Activated naive CD4-positive, alpha-beta T cell treated with anti-CD3 and anti-CD28 coated beads for 36 hours (primary cell): ENCODE measurements at regions not wholly inside any gene's neighbourhood (a gene's known extent, or its start where the extent isn't known, plus 50 kb on each side); places are given as distances from the start of the nearest gene placed in this dataset.

Source experiments
- CTCF ChIA-PET: fragments of 350-600 bp; sonication (Branson Sonifier 250); formaldehyde crosslinking; loops from one replicate; lab custom pipeline; 2021; ENCODE audit warnings: antibody characterized with exemption; lab: Charles Lee
- DNase-seq: peaks from one replicate; pipeline ENCODE4 v3.0.0-alpha.2; 2020
- H3K27ac Mint-ChIP-seq: one replicate; pipeline ENCODE4 v1.8.0; 2021; ENCODE audit warnings: mild to moderate bottlenecking, mixed read lengths
- H3K27me3 Mint-ChIP-seq: one replicate; pipeline ENCODE4 v1.8.0; 2021; ENCODE audit warnings: low read depth, mixed read lengths
- H3K36me3 Mint-ChIP-seq: one replicate; pipeline ENCODE4 v1.8.0; 2021; ENCODE audit warnings: low read depth, mixed read lengths
- H3K4me1 Mint-ChIP-seq: one replicate; pipeline ENCODE4 v1.8.0; 2021; ENCODE audit warnings: low read depth, mixed read lengths
- H3K4me3 Mint-ChIP-seq: one replicate; pipeline ENCODE4 v1.8.0; 2021; ENCODE audit warnings: mild to moderate bottlenecking, moderate library complexity, mixed read lengths
- H3K9me3 Mint-ChIP-seq: one replicate; pipeline ENCODE4 v1.8.0; 2021; ENCODE audit warnings: mixed read lengths
- intact Hi-C: fragments of 100-400 bp; cut with micrococcal nuclease; formaldehyde crosslinking; loops from one replicate; pipeline ENCODE4 v1.15.1; 2023

DNA sequence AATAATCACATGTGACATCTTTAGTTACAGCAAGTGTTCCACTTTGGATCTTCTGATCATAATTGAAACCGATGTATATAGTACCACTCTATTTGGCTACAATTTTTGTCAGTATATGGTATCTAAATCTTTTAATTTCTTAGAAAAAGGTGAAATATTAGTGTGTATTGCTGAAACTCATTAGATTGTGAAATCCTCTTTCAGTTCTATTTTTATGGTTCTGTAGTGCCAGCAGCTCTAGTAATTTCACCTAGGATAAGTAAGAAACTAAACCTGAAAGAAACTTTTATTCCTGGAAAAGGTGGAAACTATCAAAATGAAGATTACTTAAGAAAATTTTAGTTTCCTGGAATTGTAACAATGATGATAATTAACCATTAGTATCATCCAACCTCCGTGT, 370.9 kb downstream of the NNT start:
- Mint-ChIP-seq H3K4me1 (no peaks in the 10 kb centered on the region), H3K9me3 (peaks cover 8% of the 10 kb centered on the region), H3K4me3 (no peak overlapping the region), H3K36me3 (no peaks in the 10 kb centered on the region), H3K27me3 (no peaks in the 10 kb centered on the region), H3K27ac (no peak overlapping the region)
- intact Hi-C loops: no loop called here
- CTCF ChIA-PET: interaction anchor here (0.6 kb wide), 2 partner anchors 149 to 1518 kb away, joined by 3 read pairs; no protein-coding TSS in a partner anchor
- DNase-seq: no peak

DNA sequence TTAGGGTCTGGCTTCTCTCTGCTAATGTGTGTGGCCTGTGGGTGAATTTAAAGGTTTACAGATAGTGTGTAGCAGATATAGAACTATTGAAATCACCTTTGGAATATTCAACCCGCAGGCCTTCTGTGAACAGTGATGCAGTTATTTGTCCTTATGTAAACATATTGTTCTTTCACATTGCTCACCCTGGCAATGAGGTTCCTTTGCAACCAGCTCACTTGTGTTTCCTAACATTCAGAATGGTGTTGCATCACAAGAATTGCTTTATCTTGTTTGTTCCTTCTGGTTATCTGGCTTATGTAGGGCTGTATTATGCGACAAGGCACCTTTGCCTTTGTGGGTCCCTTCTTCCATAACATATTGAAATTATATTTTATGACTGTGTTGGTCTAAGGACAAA, 370.3 kb downstream of the NNT start:
- CTCF ChIA-PET: no interaction called here
- intact Hi-C loops: no loop called here
- no peak for DNase-seq
- no peak overlapping the region for H3K4me3 Mint-ChIP-seq
- H3K4me1 Mint-ChIP-seq: no peaks in the 10 kb centered on the region
- H3K9me3 Mint-ChIP-seq: peaks cover 7% of the 10 kb centered on the region
- no peaks in the 10 kb centered on the region for H3K27me3 Mint-ChIP-seq
- H3K36me3 Mint-ChIP-seq: no peaks in the 10 kb centered on the region
- H3K27ac Mint-ChIP-seq: no peak overlapping the region

DNA sequence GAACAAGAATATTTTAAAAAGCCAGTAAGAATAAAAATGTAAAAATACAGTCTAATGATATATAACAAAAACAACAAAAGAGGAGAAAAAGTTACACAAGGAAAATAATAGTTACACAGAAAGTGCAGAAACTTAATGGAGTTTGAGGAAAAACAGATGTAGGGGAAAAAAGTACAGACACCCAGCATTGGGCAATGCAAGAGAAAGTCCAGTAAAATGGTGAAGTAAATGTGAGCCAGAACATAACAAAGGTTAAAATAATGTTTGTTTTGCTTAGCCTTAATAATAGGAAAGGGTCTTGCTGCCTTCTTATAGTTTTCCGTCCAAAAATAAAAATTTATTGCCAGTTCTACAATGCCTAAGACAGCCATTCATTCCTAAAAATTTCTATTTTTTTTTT, 364.2 kb downstream of the NNT start:
- CTCF ChIA-PET: no interaction called here
- H3K4me3 Mint-ChIP-seq: no peak overlapping the region
- H3K27ac Mint-ChIP-seq: no peak overlapping the region
- no peaks in the 10 kb centered on the region for H3K36me3 Mint-ChIP-seq
- intact Hi-C loops: no loop called here
- no peak for DNase-seq
- no peaks in the 10 kb centered on the region for H3K27me3 Mint-ChIP-seq
- H3K4me1 Mint-ChIP-seq: no peaks in the 10 kb centered on the region
- H3K9me3 Mint-ChIP-seq: peaks cover 9% of the 10 kb centered on the region

DNA sequence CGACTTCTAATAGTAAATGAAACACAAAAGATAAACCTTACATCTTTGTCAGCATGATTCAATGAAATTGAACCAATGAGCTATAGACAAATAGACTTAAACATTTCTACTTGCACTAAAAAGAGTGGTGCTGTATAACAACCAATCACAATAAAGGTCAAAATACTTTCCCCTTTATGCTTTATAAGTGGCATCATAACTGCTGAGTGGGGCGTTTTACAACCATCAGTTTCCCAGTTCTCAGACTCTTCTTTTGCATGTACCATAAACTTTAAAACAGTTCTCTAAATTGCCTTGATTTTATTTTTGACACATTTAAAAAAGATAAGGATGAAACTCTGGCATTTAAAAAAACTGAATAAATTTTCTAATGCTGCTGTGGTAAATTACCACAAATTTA, 356.2 kb downstream of the NNT start:
- intact Hi-C loops: no loop called here
- Mint-ChIP-seq H3K4me1 (no peaks in the 10 kb centered on the region), H3K27me3 (no peaks in the 10 kb centered on the region), H3K27ac (no peak overlapping the region), H3K36me3 (no peaks in the 10 kb centered on the region), H3K9me3 (peaks cover 26% of the 10 kb centered on the region), H3K4me3 (no peak overlapping the region)
- CTCF ChIA-PET: interaction anchor here (0.6 kb wide), 1 partner anchor 121 kb away, joined by 4 read pairs; no protein-coding TSS in a partner anchor
- no peak for DNase-seq

DNA sequence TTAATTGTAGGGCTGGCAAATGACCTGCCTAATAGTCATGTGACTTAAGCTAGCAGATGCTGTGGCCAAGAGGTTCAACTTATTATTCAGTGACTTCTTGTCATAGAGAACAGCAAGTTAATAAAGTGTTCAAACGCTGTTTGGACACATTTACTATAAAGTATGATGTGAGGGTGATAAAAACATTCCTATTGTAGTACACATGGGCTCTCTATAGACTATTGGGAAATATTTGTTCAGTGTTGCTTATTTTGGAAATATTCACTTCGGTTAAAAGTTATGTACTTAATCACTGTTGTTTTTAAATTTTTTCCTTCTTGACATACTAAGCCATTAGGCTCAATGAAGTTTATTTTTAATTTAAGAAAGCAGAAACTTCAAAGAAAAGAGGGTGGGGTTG, 345.0 kb downstream of the NNT start:
- no peaks in the 10 kb centered on the region for H3K36me3 Mint-ChIP-seq
- H3K4me3 Mint-ChIP-seq: no peak overlapping the region
- intact Hi-C loops: no loop called here
- H3K9me3 Mint-ChIP-seq: peaks cover 14% of the 10 kb centered on the region
- H3K27ac Mint-ChIP-seq: no peak overlapping the region
- no peaks in the 10 kb centered on the region for H3K27me3 Mint-ChIP-seq
- H3K4me1 Mint-ChIP-seq: no peaks in the 10 kb centered on the region
- CTCF ChIA-PET: no interaction called here
- no peak for DNase-seq

DNA sequence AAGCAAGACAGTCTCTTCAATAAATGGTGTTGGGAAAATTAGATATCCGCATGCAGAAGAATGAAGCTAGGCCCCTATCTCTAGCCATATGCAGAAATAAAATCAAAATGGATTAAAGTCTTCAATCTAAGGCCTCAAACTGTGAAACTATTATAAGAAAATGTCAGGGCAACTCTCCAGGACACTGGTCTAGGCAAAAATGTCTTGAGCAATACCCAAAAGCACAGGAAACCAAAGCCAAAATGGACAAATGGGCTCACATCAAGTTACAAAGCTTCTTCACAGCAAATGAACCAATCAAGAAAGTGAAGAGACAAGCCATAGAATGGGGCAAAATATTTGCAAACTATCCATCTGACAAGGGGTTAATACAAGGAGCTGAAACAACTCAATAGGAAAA, 338.8 kb downstream of the NNT start:
- Mint-ChIP-seq H3K9me3 (peaks cover 19% of the 10 kb centered on the region), H3K36me3 (no peaks in the 10 kb centered on the region), H3K27me3 (no peaks in the 10 kb centered on the region), H3K4me3 (no peak overlapping the region), H3K27ac (no peak overlapping the region), H3K4me1 (no peaks in the 10 kb centered on the region)
- CTCF ChIA-PET: no interaction called here
- no peak for DNase-seq
- intact Hi-C loops: no loop called here

DNA sequence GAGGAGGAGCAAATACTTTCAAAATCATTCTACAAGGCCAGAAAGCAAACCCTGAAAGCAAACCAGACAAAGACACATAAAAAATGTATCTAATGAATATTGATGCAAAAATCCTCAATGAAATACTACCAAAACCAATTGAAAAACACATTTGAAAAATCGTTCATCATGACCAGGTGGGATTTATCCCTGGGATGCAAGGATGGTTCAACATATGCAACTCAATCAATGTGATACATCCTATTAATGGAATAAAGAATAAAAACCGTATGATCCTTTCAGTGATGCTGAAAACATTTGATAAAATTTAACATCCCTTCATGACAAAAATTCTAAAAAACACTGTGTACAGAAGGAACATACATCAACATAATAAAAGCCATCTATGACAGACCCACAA, 337.6 kb downstream of the NNT start:
- Mint-ChIP-seq H3K9me3 (peaks cover 15% of the 10 kb centered on the region), H3K4me1 (no peaks in the 10 kb centered on the region), H3K36me3 (no peaks in the 10 kb centered on the region), H3K27ac (no peak overlapping the region), H3K4me3 (no peak overlapping the region), H3K27me3 (no peaks in the 10 kb centered on the region)
- CTCF ChIA-PET: no interaction called here
- intact Hi-C loops: no loop called here
- DNase-seq: no peak

DNA sequence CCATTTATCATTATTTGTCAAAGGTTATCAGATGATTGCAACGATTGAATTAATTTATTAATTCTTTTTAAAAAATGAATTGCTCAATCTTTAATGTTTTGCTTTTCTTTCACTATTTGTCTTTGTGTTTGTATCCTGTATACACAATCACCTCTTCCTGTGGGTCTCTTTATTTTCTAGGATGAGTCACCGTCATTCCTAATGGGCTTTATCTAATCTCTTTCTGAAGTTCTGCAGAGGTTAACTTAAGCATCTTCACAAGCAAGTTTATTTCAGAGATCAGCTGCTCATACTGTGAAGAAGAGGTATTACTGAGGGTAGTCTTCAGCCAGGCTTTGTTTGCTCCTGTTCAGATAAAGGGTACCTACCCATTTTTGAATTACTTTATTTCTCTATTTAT, 323.9 kb downstream of the NNT start:
- Mint-ChIP-seq H3K27ac (no peak overlapping the region), H3K4me3 (no peak overlapping the region), H3K4me1 (no peaks in the 10 kb centered on the region), H3K9me3 (peaks cover 2% of the 10 kb centered on the region), H3K36me3 (no peaks in the 10 kb centered on the region), H3K27me3 (no peaks in the 10 kb centered on the region)
- DNase-seq: no peak
- intact Hi-C loops: no loop called here
- CTCF ChIA-PET: no interaction called here

DNA sequence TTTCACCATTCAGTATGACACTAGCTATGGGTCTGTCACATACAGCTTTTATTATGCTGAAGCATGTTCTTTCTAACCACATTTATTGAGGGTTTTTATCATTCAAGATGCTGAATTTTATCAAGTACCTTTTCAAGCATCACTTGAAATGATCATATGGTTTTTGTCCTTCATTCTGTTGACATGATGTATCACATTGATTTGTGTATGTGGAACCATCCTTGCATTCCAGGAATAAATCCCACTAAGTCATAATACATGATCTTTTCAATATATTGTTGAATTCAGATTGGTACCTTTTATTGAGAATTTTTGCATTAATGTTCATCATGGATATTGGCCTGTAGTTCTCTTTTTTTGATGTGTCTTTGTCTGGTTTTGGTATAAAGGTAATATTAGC, 317.4 kb downstream of the NNT start:
- intact Hi-C loops: no loop called here
- CTCF ChIA-PET: no interaction called here
- H3K27ac Mint-ChIP-seq: no peak overlapping the region
- no peak for DNase-seq
- H3K36me3 Mint-ChIP-seq: no peaks in the 10 kb centered on the region
- peaks cover 2% of the 10 kb centered on the region for H3K9me3 Mint-ChIP-seq
- H3K4me1 Mint-ChIP-seq: no peaks in the 10 kb centered on the region
- no peaks in the 10 kb centered on the region for H3K27me3 Mint-ChIP-seq
- no peak overlapping the region for H3K4me3 Mint-ChIP-seq

DNA sequence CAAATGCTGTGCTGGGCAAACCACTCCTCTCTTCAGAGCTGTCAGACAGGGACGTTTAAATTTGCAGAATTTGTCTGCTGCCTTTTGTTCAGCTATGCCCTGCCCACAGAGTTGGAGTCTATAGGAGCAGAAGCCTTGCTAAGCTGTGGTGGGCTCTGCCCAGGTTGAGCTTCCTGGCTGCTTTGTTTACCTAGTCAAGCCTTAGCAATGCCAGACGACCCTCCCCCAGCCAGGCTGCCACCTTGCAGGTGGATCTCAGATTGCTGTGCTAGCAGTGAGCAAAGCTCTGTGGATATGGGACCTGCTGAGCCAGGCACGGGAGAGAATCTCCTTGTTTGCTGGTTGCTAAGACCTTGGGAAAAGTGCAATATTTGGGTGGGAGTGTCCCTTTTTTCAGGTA, 314.9 kb downstream of the NNT start:
- H3K27me3 Mint-ChIP-seq: no peaks in the 10 kb centered on the region
- CTCF ChIA-PET: no interaction called here
- intact Hi-C loops: no loop called here
- H3K9me3 Mint-ChIP-seq: peaks cover 2% of the 10 kb centered on the region
- no peak for DNase-seq
- no peak overlapping the region for H3K27ac Mint-ChIP-seq
- H3K4me3 Mint-ChIP-seq: no peak overlapping the region
- no peaks in the 10 kb centered on the region for H3K4me1 Mint-ChIP-seq
- H3K36me3 Mint-ChIP-seq: no peaks in the 10 kb centered on the region

DNA sequence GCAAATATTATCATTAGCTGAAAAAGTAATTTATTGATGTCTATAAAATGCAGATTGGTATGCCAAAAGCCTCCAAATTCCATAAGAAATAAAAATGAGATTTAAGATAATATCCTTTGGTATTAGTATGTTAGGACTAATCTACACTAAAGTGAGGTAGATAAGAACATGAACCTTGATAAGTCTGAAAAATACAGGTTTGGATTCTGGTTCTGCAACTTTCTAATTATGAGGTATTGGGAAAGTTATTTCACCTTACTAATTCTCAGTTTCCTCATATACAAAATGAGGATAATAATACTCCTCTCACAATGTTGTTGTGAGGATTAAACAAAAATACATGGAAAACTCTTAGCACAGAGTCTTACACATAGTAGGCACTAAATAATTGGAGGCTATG, 300.1 kb downstream of the NNT start:
- Mint-ChIP-seq H3K4me3 (no peak overlapping the region), H3K27ac (no peak overlapping the region), H3K27me3 (no peaks in the 10 kb centered on the region), H3K4me1 (no peaks in the 10 kb centered on the region), H3K36me3 (no peaks in the 10 kb centered on the region), H3K9me3 (peaks cover 4% of the 10 kb centered on the region)
- DNase-seq: no peak
- intact Hi-C loops: no loop called here
- CTCF ChIA-PET: no interaction called here

DNA sequence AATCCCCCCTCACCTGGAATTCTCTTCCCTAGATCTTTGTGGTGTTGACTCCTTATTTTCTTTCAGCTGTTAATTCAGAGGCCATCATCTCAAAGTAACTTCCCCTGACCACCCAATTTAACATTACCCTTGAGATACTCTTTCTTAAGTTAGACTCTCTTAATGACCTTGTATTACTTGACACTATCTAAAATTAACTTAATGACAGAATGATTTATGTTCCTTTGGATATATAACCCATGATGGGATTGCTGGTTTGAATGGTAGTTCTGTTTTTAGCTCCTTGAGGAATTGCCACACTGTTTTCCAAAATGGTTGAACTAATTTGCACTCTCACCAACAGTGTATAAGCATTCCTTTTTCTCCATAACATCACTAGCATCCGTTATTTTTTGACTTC, 298.0 kb downstream of the NNT start:
- Mint-ChIP-seq H3K36me3 (no peaks in the 10 kb centered on the region), H3K27ac (no peak overlapping the region), H3K9me3 (peaks cover 4% of the 10 kb centered on the region), H3K4me1 (no peaks in the 10 kb centered on the region), H3K27me3 (no peaks in the 10 kb centered on the region), H3K4me3 (no peak overlapping the region)
- no peak for DNase-seq
- intact Hi-C loops: no loop called here
- CTCF ChIA-PET: no interaction called here

DNA sequence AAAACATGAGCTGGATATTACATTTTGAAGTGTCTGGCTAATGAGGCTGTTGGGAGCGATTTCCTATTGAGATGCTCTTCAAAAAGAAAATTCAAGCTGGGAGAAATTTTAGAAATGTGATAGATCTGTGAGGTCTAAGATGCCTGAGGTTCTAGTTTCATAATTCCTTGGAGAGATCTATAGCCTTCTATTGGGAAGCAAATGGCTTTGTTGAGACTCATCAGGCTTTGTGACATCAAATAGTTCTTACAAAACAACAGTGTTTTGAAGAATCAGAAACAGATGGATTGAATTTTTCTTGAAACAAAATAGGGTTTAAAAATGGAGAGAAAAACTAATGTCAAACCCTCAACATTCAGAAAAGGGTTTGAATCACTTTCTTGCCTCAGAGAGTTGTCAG, 292.9 kb downstream of the NNT start:
- H3K27me3 Mint-ChIP-seq: no peaks in the 10 kb centered on the region
- CTCF ChIA-PET: no interaction called here
- no peaks in the 10 kb centered on the region for H3K9me3 Mint-ChIP-seq
- no peak overlapping the region for H3K4me3 Mint-ChIP-seq
- intact Hi-C loops: no loop called here
- DNase-seq: no peak
- H3K27ac Mint-ChIP-seq: no peak overlapping the region
- no peaks in the 10 kb centered on the region for H3K4me1 Mint-ChIP-seq
- no peaks in the 10 kb centered on the region for H3K36me3 Mint-ChIP-seq
